ENCODE measurements at regions not wholly inside any gene's neighbourhood (a gene's known extent, or its start where the extent isn't known, plus 50 kb on each side); places are given as distances from the start of the nearest gene placed in this dataset.
"Not testable (repeated sequence)": the region's sequence is repeated elsewhere in the genome, so short reads cannot be mapped to it uniquely, and the experiment has no call there.

DNA sequence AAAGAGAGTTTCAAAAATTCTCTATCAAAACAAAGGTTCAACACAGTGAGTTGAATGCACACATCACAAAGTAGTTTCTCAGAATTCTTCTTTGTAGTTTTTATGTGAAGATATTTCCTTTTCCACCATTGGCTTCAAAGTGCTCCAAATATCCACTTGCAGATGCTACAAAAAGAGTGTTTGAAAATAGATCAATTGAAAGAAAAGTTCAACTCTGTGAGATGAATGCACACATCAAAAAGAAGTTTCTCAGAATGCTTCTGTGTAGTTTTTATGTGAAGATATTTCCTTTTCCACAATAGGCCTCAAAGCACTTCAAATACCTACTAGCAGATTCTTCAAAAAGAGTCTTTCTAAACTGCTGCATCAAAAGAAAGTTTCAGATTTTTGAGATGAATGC lies 298.3 kb upstream of the DEFB115 start:
- not testable (repeated sequence) for H3K4me1 ChIP-seq (ENCODE audit: control insufficient read depth, insufficient read depth, low read length); H3K36me3 Mint-ChIP-seq (ENCODE audit: low read depth); H3K4me3 Mint-ChIP-seq; H3K4me3 ChIP-seq (ENCODE audit: low read length); H3K9me3 ChIP-seq (ENCODE audit: control insufficient read depth, low read length); H3K36me3 ChIP-seq (ENCODE audit: control insufficient read depth, insufficient read depth, low read length); H3K27me3 ChIP-seq (ENCODE audit: control insufficient read depth, insufficient read depth, low read length, poor library complexity, severe bottlenecking); H3K27ac Mint-ChIP-seq; DNase-seq; H3K27ac ChIP-seq (ENCODE audit: low read depth, low read length); H3K4me1 Mint-ChIP-seq; H3K9ac ChIP-seq (ENCODE audit: extremely low read depth, low read length, poor library complexity, severe bottlenecking); H3K27me3 Mint-ChIP-seq (ENCODE audit: insufficient read depth)
- H3K9me3 Mint-ChIP-seq = peaks cover 93% of the 10 kb centered on the region

DNA sequence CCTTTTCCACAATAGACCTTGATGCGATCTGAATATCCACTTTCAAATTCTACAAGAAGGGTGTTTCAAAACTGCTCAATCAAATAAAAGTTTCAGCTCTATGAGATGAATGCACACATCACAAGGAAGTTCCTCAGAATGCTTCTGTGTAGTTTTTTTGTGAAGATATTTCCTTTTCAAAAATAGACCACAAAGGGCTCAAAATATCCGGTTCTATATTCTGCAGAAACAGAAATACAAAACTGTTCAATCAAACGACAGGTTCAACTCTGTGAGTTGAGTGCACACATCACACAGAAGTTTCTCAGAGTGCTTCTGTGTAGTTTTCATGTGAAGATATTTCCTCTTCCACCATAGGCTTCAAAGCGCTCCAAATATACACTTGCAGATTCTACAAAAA lies 293.9 kb upstream of the DEFB115 start:
- no peak for DNase-seq
- Mint-ChIP-seq H3K27me3 (ENCODE audit: insufficient read depth) (no peaks in the 10 kb centered on the region), H3K9me3 (peaks cover 89% of the 10 kb centered on the region), H3K36me3 (ENCODE audit: low read depth) (no peaks in the 10 kb centered on the region), H3K27ac (no peak overlapping the region), H3K4me3 (no peak overlapping the region), H3K4me1 (no peaks in the 10 kb centered on the region)
- TF ChIP-seq, protein P1, sequence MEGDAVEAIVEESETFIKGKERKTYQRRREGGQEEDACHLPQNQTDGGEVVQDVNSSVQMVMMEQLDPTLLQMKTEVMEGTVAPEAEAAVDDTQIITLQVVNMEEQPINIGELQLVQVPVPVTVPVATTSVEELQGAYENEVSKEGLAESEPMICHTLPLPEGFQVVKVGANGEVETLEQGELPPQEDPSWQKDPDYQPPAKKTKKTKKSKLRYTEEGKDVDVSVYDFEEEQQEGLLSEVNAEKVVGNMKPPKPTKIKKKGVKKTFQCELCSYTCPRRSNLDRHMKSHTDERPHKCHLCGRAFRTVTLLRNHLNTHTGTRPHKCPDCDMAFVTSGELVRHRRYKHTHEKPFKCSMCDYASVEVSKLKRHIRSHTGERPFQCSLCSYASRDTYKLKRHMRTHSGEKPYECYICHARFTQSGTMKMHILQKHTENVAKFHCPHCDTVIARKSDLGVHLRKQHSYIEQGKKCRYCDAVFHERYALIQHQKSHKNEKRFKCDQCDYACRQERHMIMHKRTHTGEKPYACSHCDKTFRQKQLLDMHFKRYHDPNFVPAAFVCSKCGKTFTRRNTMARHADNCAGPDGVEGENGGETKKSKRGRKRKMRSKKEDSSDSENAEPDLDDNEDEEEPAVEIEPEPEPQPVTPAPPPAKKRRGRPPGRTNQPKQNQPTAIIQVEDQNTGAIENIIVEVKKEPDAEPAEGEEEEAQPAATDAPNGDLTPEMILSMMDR (conservative IDR thresholded peaks at IDR 0.05) = no peak
- Histone ChIP-seq H3K4me3 (ENCODE audit: low read length) (no peak overlapping the region), H3K9ac (ENCODE audit: extremely low read depth, low read length, poor library complexity, severe bottlenecking) (no peak overlapping the region), H3K4me1 (ENCODE audit: control insufficient read depth, insufficient read depth, low read length) (no peaks in the 10 kb centered on the region), H3K9me3 (ENCODE audit: control insufficient read depth, low read length) (peaks cover 6% of the 10 kb centered on the region), H3K36me3 (ENCODE audit: control insufficient read depth, insufficient read depth, low read length) (no peaks in the 10 kb centered on the region), H3K27ac (ENCODE audit: low read depth, low read length) (no peak overlapping the region), H3K27me3 (ENCODE audit: control insufficient read depth, insufficient read depth, low read length, poor library complexity, severe bottlenecking) (no peaks in the 10 kb centered on the region)
- 76 to 87% methylated on average over 4 of the region's 4 CpGs for WGBS, 2 experiments (ENCODE audit: insufficient coverage in 1 of 2, insufficient read length in 1 of 2)

DNA sequence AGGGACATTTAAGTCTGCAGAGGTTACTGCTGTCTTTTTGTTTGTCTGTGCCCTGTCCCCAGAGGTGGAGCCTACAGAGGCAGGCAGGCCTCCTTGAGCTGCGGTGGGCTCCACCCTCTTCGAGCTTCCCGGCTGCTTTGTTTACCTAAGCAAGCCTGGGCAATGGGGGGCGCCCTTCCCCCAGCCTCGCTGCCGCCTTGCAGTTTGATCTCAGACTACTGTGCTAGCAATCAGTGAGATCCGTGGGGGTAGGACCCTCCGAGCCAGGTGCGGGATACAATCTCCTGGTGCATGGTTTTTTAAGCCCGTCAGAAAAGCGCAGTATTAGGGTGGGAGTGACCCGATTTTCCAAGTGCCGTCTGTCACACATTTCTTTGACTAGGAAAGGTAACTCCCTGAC lies 281.6 kb upstream of the DEFB115 start:
- H3K4me1 ChIP-seq (ENCODE audit: control insufficient read depth, insufficient read depth, low read length); H3K4me1 Mint-ChIP-seq; H3K4me3 ChIP-seq (ENCODE audit: low read length); H3K27ac ChIP-seq (ENCODE audit: low read depth, low read length); DNase-seq; H3K27me3 ChIP-seq (ENCODE audit: control insufficient read depth, insufficient read depth, low read length, poor library complexity, severe bottlenecking); H3K9ac ChIP-seq (ENCODE audit: extremely low read depth, low read length, poor library complexity, severe bottlenecking); H3K27ac Mint-ChIP-seq; H3K27me3 Mint-ChIP-seq (ENCODE audit: insufficient read depth); H3K36me3 Mint-ChIP-seq (ENCODE audit: low read depth); H3K36me3 ChIP-seq (ENCODE audit: control insufficient read depth, insufficient read depth, low read length); H3K4me3 Mint-ChIP-seq: not testable (repeated sequence)
- peaks cover 22% of the 10 kb centered on the region for H3K9me3 ChIP-seq (ENCODE audit: control insufficient read depth, low read length)
- WGBS, 2 experiments (ENCODE audit: insufficient coverage in 1 of 2, insufficient read length in 1 of 2) = 85 to 100% methylated on average over 4 to 10 of the region's 13 CpGs
- H3K9me3 Mint-ChIP-seq = peaks cover 90% of the 10 kb centered on the region

DNA sequence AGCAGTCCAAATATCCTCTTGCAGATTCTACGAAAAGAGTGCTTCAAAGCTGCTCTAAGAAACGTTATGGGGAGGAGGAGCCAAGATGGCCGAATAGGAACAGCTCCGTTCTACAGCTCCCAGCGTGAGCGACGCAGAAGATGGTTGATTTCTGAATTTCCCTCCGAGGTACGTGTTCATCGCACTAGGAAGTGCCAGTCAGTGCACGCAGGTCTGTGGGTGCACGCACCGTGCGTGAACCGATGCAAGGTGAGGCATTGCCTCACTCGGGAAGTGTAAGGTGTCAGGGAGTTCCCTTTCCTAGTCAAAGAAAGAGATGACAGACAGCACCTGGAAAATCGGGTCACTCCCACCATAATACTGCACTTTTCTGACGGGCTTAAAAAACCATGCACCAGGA lies 272.1 kb upstream of the DEFB115 start:
- DNase-seq = peak; percentile 22
- no peak overlapping the region for H3K4me3 ChIP-seq (ENCODE audit: low read length)
- H3K27me3 ChIP-seq (ENCODE audit: control insufficient read depth, insufficient read depth, low read length, poor library complexity, severe bottlenecking) = no peaks in the 10 kb centered on the region
- TF ChIP-seq, protein P1 (conservative IDR thresholded peaks at IDR 0.05) = no peak
- H3K9me3 Mint-ChIP-seq = peaks cover 89% of the 10 kb centered on the region
- no peak overlapping the region for H3K27ac Mint-ChIP-seq
- H3K4me1 ChIP-seq (ENCODE audit: control insufficient read depth, insufficient read depth, low read length) = no peaks in the 10 kb centered on the region
- H3K27me3 Mint-ChIP-seq (ENCODE audit: insufficient read depth) = no peaks in the 10 kb centered on the region
- H3K36me3 Mint-ChIP-seq (ENCODE audit: low read depth) = no peaks in the 10 kb centered on the region
- H3K9me3 ChIP-seq (ENCODE audit: control insufficient read depth, low read length) = peaks cover 13% of the 10 kb centered on the region
- no peak overlapping the region for H3K9ac ChIP-seq (ENCODE audit: extremely low read depth, low read length, poor library complexity, severe bottlenecking)
- 92 to 95% methylated on average over 16 to 18 of the region's 18 CpGs for WGBS, 2 experiments (ENCODE audit: insufficient coverage in 1 of 2, insufficient read length in 1 of 2)
- no peak overlapping the region for H3K27ac ChIP-seq (ENCODE audit: low read depth, low read length)
- H3K4me1 Mint-ChIP-seq = no peaks in the 10 kb centered on the region
- no peaks in the 10 kb centered on the region for H3K36me3 ChIP-seq (ENCODE audit: control insufficient read depth, insufficient read depth, low read length)
- no peak overlapping the region for H3K4me3 Mint-ChIP-seq
